Heart right ventricle (tissue), 16 donors: ENCODE measurements at regions not wholly inside any gene's neighbourhood (a gene's known extent, or its start where the extent isn't known, plus 50 kb on each side); places are given as distances from the start of the nearest gene placed in this dataset.

ENCODE experiments used
- ATAC-seq, 8 donors: fragments of 200-7000 bp; cut with Tn5 transposase; one replicate each; pipeline ENCODE4 v1.9.1; 2020; ENCODE audit warnings: mild to moderate bottlenecking in 8 of 8, moderate library complexity in 8 of 8, moderate number of reproducible peaks in 1 of 8
- DNase-seq, 2 donors: peaks; one replicate each; pipeline ENCODE4 v3.0.0-alpha.2; 2020
- H3K27ac ChIP-seq, 10 donors: fragments of 200-600 bp; sonication (generic) in 2 of 10; one replicate each; pipeline versions ENCODE4 v1.5.0 to v1.8.0; 2020 to 2022; ENCODE audit warnings: mild to moderate bottlenecking in 3 of 10
- H3K27me3 ChIP-seq, 7 donors: fragments of 200-600 bp; one replicate each; pipeline ENCODE4 v1.8.0; 2021 to 2022; ENCODE audit warnings: mild to moderate bottlenecking in 2 of 7
- H3K36me3 ChIP-seq, 9 donors: fragments of 200-600 bp; sonication (generic) in 1 of 9; one replicate each; pipeline versions ENCODE4 v1.5.0 to v1.8.0; 2020 to 2022; ENCODE audit warnings: mild to moderate bottlenecking in 2 of 9
- H3K4me1 ChIP-seq, 9 donors: fragments of 200-600 bp; sonication (generic) in 1 of 9; one replicate each; pipeline versions ENCODE4 v1.5.0 to v1.8.0; 2020 to 2022; ENCODE audit warnings: mild to moderate bottlenecking in 4 of 9
- H3K4me3 ChIP-seq, 10 donors: fragments of 200-600 bp; sonication (generic) in 2 of 10; one replicate each; pipeline versions ENCODE4 v1.5.0 to v1.8.0; 2020 to 2022; ENCODE audit warnings: mild to moderate bottlenecking in 7 of 10, moderate library complexity in 2 of 10
- H3K9me3 ChIP-seq, 11 donors: fragments of 200-600 bp in 10 of 11; sonication (generic) in 2 of 11; one replicate each; pipeline versions ENCODE4 v1.5.0 to v1.8.0; 2013 to 2022; ENCODE audit warnings: mild to moderate bottlenecking in 2 of 11, control low read depth in 1 of 11, moderate library complexity in 1 of 11
- WGBS, 2 donors: extraction: QIAGEN DNeasy Blood & Tissue Kit; methylation state at CpG; one replicate each; pipeline ENCODE4 v1.1.7; 2013; ENCODE audit warnings: inconsistent platforms in 1 of 2; 5-methylcytosine and 5-hydroxymethylcytosine counted together
- intact Hi-C, 10 donors: fragments of 100-400 bp; cut with DNase I; formaldehyde crosslinking; loops; one replicate each; pipeline versions ENCODE4 v1.11.1 to v1.14.2; 2022
- TF ChIP-seq, protein P1 (sequence below), 9 donors: fragments of 200-600 bp; sonication (generic) in 2 of 9; IDR thresholded peaks; one replicate each; pipeline versions ENCODE4 v1.5.0 to v1.8.0; 2021 to 2022; ENCODE audit warnings: antibody characterized with exemption in 9 of 9, mild to moderate bottlenecking in 5 of 9, moderate library complexity in 1 of 9
- donor health status: Arrhythmogenic right ventricular cardiomyopathy.
- donor health status: ischemic (EF 13 %, LVEDD 7.1; RV severe dilation, severe dysfunction).
- donor health status: healthy with polysubstance abuse.
- donor health status: DM: no; HTN: yes; CAD: no.
- donor health status: DM: no; HTN: no; CAD: no.
- donor health status: ischemic (EF 25% LVEDD 6.9; RV normal size, moderate dysfunction).
- donor health status: ischemic (EF 25% LVEDD 5.7; RV mildly dilated, moderate dysfunction).
- donor health status: healthy.
- donor health status: DM: yes; HTN: yes; CAD: no.
- donor health status: Ischemic cardiomyopathy.
- donor health status: ischemic (EF 35%, LVEDD 5.7; RV mildly dilated, moderate dysfunction).
- donor health status: nonischemic (EF 11% LVEDD 7.7; RV severe dilation, severe dysfunction).
- donor health status: DM: yes; HTN: yes; CAD: no.
- donor health status: PGD.
- donor health status: ischemic (EF 29% LVEDD 5.4; RV normal size, mild dysfunction).
- donor health status: nonischemic (EF 23%, LVEDD 6.1; RV moderate dilation, normal function).

DNA sequence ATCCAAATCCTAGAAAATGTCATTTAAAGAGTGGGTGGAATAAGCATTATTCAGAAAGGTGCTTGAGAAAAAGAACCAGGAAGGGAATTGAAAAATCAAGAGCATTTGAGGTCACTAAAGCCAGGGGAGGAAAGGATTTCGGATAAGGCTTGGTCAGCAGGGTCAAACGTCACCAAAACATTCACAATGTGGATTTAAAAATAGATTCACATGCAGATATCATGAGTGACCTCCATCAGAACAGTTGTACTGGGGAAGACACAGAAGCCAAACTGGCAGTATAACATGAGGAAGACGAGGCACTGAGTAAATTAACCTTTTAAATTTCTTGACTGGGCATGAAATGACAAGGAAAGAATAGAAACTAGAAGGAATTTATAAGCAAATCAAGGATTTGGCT lies 175.1 kb upstream of the CCDC196 start:
- peak in 5 of 8 donors; percentile 39 to 80 (median 61) for ATAC-seq
- Histone ChIP-seq H3K4me1 (peaks cover 0 to 18% (median 5%) of the 10 kb centered on the region in 9 donors), H3K27me3 (no peaks in the 10 kb centered on the region), H3K27ac (no peak overlapping the region), H3K4me3 (no peak overlapping the region), H3K36me3 (no peaks in the 10 kb centered on the region), H3K9me3 (peaks cover 0 to 12% (median 0%) of the 10 kb centered on the region in 11 donors)
- TF ChIP-seq, protein P1, sequence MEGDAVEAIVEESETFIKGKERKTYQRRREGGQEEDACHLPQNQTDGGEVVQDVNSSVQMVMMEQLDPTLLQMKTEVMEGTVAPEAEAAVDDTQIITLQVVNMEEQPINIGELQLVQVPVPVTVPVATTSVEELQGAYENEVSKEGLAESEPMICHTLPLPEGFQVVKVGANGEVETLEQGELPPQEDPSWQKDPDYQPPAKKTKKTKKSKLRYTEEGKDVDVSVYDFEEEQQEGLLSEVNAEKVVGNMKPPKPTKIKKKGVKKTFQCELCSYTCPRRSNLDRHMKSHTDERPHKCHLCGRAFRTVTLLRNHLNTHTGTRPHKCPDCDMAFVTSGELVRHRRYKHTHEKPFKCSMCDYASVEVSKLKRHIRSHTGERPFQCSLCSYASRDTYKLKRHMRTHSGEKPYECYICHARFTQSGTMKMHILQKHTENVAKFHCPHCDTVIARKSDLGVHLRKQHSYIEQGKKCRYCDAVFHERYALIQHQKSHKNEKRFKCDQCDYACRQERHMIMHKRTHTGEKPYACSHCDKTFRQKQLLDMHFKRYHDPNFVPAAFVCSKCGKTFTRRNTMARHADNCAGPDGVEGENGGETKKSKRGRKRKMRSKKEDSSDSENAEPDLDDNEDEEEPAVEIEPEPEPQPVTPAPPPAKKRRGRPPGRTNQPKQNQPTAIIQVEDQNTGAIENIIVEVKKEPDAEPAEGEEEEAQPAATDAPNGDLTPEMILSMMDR (IDR thresholded peaks at IDR 0.05): no peak
- 22 to 35% methylated on average over 3 of the region's 3 CpGs for WGBS, 2 donors
- no peak for DNase-seq
- intact Hi-C loops: no loop called here

DNA sequence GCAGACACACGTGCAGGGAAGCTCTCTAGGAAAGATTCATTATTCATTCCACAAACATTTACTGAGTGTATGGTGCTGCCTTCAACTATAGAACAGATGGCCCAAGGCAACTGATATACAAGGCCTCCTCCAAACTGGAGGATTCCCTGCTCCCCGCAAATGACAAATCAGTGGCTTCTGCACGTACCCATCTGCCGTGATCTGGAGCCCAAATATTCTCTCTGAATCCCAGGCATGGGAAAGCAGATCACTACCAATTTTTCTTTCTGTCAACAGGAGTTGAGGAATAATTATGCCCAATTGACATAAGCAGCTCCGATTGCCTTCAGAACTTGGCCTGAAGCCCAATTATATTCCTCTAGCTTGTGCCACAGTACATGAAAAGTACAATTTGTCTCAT lies 174.2 kb upstream of the CCDC196 start:
- H3K27me3 ChIP-seq: no peaks in the 10 kb centered on the region
- intact Hi-C loops: no loop called here
- WGBS, 2 donors: 70 to 78% methylated on average over 5 of the region's 5 CpGs
- peaks cover 0 to 15% (median 0%) of the 10 kb centered on the region in 11 donors for H3K9me3 ChIP-seq
- no peak for DNase-seq
- H3K27ac ChIP-seq: no peak overlapping the region
- no peak for ATAC-seq
- H3K36me3 ChIP-seq: no peaks in the 10 kb centered on the region
- TF ChIP-seq, protein P1 (IDR thresholded peaks at IDR 0.05): no peak
- H3K4me1 ChIP-seq: peaks cover 0 to 14% (median 5%) of the 10 kb centered on the region in 9 donors
- no peak overlapping the region for H3K4me3 ChIP-seq

DNA sequence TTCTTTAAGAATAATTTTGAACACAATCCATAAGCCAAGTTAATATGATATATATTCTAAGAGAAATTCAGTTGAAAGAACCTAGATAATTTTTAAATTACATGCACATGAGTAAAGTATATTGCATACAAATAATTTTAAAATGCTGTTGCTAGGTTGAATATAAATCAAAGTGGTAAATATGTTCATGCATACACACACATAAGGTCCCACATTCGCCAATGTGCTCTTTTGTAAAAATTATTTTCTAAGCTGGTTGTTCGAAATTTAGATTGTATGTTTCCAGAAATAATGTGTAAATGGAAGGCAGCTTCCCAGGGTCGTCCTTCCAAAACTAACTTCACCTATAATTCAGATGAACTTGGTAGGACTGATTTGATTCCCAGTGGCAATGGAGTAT lies 173.7 kb upstream of the CCDC196 start:
- 67 to 76% methylated on average over 3 of the region's 3 CpGs for WGBS, 2 donors
- intact Hi-C loops: no loop called here
- Histone ChIP-seq H3K4me1 (peaks cover 0 to 14% (median 5%) of the 10 kb centered on the region in 9 donors), H3K27me3 (no peaks in the 10 kb centered on the region), H3K27ac (no peak overlapping the region), H3K36me3 (no peaks in the 10 kb centered on the region), H3K4me3 (no peak overlapping the region), H3K9me3 (peaks cover 0 to 19% (median 0%) of the 10 kb centered on the region in 11 donors)
- TF ChIP-seq, protein P1 (IDR thresholded peaks at IDR 0.05): no peak
- ATAC-seq: no peak
- DNase-seq: no peak

DNA sequence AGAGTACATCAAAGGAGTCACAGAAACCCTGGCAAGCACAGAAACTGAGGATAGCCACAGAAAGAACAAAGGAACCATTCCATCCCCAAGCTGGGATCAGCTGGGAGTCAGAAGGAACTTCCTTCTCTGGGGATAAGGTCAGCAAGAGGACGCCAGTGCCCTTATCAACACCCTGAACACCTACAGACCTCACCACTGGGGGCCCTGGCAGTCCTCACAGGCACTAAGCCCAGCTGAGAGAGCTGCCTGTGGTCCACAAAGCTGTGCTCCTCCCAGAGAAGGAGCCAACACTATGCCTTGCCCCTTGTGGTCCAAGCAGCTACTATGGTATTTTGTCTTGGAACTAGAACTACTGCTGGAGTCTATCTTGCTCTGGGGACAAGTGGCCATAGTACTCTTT lies 171.1 kb upstream of the CCDC196 start:
- DNase-seq (no peak), ATAC-seq (no peak)
- Histone ChIP-seq H3K4me1 (peaks cover 0 to 14% (median 5%) of the 10 kb centered on the region in 9 donors), H3K9me3 (peaks cover 0 to 28% (median 13%) of the 10 kb centered on the region in 11 donors), H3K27ac (no peak overlapping the region), H3K27me3 (no peaks in the 10 kb centered on the region), H3K4me3 (no peak overlapping the region), H3K36me3 (no peaks in the 10 kb centered on the region)
- WGBS, 2 donors: 22 to 29% methylated on average over 1 of the region's 1 CpG
- TF ChIP-seq, protein P1 (IDR thresholded peaks at IDR 0.05): no peak
- intact Hi-C loops: no loop called here
